ENCODE measurements at regions not wholly inside any gene's neighbourhood (a gene's known extent, or its start where the extent isn't known, plus 50 kb on each side); places are given as distances from the start of the nearest gene placed in this dataset.

DNA sequence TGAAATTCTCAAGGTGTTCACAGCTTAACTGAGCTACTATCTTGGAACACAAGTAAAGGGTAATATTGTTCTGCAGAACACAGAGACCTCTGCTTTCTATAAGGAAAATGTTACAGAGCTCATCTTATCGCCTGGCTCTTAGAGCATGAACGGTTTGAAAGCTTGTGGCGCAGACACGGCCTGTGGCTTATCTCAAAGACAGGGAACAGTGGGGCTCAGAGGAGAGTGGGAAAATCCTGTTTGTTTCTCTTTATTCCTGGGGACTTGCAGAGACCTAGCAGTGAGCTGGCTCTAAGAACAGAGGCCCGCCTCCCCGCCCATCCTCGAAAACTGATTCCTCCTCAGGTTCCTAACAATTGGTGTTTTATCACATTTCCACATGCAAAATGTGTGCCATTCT, 131.7 kb downstream of the EMX2 start:
- FAIRE-seq = no peak

DNA sequence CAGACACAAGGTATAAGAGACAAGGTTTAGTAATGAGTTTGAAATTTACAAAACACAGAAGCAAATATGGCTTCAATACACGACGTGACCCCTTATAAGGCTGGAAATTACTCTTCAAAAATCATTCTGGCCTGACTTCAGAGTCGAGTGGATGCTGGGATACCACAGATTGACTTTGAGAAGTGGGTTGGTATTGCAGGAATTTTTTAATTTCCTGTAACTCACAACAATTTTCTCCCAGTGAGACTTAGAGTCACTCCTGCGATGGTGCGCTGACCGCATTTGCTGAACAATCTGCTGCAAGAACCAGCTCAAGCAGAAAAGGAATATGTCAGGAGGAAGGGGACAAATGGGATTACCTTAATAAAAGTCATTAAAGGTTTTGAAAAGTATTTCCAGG, 132.1 kb downstream of the EMX2 start:
- FAIRE-seq = no peak

DNA sequence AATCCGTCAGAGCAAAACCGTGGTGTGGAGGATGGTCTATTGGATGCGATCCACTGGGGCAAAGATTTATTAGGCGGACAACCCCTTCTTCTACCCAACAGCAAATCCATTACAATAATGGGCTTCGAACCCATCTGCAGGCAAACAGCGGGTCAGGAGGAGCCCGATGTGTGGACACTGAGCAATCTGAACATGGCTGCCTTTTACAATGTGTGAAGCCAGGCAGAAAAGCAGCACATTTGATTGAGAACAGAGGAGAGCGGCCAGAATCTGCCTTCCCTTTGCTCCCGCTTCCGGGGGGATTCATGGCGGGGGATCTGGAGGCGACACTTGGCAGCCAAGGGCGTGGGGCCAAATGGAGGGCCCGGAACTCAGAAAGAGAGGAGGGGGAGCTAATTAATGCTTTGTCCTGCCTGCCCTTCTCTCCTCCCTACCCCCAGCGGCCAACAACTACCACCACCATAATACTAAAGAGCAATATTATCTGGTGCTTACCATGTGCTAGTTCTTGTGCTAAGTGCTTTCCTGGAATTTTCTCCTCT, 133.0 kb downstream of the EMX2 start:
- FAIRE-seq = no peak

DNA sequence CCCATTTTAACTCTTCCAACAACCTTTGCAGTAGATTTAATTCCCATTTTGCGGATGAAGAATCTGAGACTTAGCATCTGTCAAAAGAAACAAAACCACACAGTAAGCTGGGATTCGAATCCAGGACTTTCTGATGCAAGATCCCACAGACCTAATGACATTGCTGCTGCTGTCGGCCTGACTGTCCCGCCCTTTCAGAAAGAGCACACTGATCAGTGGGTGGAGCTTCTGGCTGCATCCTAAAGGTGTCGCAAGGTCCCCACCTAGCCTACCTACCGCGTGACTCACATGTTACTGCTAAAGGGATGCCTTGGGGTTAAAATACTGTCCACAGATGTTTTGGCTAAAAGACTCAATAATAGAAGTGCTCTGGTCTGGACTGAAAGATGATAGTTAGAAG, 134.7 kb downstream of the EMX2 start:
- FAIRE-seq = no peak

DNA sequence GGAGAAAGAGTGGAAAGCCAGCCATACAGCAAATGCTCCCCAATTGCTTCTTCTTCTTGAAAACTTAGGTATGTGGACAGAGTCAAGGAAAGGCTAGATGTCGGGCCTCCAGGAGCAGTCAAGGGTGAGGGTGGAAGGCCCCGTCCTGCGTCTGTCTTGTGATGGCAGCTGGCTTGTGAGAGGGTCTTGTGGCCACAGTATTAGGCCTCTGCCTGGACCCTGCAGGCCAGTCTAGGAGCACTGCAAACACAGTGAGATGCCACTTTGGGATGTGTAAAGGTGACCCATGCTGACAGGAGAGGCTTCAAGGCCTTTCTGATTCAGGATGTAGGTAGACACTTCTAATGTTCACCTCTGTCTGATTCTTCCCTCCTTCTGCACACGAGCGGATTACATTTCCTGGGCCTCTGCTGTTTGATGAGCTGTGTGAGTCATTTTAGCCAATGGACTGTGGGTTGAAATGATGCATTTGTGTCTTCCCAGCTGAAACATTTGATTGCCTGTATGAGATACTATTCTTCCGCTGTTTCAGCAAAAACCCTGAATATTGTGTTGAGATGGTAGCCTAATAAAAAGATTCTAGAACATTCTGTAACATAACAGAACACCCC, 135.4 kb downstream of the EMX2 start:
- no peak for FAIRE-seq

DNA sequence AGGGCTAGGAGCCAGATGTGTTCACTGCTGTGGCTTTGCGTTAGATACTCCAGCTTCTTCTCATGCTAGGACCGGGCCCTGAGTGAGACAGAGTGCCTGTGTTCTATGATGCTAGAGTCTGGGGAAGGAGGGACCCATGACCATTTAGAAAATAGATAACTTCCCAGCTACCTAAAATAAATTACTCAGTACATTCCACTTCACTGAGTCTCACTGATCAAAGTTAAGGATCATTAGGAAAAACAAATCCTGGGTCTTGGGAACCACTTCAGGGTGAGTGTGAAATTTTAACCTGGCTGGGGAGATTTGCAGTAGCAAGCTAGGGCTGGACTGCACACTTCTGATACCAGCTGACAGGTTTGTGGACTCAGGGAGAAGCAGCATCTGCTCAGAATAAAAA, 138.1 kb downstream of the EMX2 start:
- no peak for FAIRE-seq

DNA sequence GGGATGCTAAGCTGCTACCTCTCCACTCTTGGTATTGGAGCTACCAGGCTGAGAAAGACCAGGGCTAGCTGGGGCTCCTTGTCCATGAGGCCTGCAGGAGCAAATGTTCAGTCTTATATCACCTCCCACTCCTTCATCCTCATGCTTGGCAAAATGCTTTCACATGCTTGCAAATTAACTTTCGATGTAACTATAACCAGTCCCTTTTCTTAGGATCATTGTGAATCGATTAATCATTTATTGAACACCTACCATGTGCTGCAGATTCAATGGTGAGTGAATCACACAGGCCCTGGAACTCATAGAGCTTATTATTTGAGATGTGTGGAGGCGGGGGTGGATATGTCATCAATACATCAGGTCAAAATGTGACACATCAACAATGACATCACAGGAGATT, 138.6 kb downstream of the EMX2 start:
- FAIRE-seq = no peak

DNA sequence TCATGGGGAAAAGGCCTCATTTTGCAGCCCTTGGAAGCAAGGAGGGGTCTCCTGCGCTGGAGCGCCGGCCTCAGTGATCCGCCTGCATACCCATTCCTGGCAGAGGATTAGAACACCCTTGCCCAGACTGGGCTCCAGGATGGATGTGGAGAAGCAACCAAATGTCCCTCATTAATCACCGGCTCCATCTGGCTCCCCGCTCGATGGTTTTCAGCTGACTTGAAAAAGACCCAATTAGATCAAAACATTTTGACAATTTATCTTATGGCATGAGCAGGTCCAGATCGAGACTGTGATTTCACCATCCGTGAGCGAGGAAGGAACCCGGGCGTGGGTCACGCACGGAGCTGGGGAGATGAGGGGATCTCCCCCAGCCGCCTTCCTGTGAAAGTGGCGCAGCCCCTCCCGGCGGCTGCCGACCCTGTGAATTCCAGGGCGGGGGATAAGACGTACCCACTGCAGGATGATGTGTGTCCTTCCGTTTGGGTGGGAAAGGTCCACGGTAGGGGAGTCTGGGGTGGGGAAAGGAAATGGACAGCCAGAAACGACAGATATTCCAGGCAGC, 141.6 kb downstream of the EMX2 start:
- no peak for FAIRE-seq

DNA sequence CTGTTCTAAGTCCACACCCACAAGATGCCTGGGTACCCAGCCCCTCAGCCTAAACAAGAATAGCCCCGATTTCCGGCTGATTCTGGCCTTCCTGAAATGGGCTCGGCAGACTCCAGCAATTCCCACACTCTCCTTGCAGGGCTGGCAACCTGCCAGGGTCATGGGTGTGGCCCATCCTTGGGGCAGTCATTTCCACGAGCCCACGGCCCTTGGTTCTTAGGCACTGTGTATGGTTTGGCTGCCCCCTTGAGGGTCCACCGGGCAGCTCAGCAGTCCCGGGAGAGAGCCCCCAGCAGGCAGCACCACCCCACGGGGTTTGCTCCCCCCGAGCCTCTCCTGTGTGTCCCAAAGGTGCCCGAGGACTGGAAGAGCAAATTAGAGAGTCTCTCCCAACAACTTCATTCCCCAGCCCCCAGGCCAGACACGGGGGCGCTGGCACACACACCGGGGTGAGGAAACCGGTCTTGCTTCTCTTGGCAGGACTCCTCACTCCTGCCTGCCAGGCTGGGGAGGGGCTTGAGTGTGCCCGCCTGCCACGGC, 142.2 kb downstream of the EMX2 start:
- FAIRE-seq = no peak

DNA sequence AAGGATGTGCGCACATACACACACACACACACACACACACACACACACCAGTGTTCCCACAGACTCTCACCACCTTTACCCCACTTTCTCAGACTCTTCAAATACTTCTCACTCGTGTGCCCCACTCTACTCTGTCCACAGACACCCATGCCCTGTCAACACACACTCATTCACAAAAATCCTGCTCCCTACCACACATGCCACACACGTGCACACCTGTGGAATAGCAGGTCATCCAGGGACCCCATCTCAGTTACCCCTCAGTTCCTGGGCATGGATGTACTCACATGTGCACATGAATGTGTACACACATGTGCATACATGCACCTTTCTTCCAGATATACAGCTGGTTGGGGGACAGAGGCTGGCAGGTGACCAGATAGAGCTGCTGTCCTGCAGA, 142.9 kb downstream of the EMX2 start:
- no peak for FAIRE-seq

DNA sequence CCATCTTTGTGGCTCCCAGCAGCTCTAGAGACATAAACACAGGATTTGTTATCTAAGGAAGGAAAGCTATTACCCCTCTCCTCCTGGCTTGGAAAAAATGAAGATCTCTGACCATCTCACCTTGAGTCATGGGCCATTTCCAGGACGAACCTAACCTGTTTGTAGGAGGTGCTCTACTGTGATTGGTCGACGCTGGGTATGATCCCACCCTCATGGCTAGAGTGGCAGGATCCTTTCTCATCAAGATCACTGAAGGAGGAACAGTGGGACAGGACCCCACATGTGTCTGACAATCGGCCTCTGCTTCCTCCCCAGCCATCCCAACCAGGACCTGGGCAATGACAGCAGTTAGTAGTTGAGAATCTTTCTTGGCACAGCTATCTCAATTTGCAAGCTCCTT, 144.1 kb downstream of the EMX2 start:
- no peak for FAIRE-seq

DNA sequence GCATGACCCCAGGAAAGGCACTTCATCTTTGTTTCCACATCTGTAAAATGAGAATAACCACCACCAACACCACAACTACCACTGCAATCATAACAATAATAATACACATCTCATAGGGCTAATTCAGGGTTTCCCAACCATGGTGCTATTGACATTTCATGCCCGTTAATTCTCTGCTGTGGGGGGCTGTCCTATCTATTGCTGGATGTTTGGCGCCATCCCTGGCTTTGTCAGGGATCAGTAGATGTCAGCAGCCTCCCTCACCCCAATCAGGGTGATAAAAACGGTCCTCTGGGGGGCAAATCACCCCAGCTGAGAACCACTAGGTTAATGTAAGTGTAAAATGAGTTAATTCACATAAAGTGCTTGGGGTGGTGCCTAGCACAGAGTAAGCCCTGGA, 145.8 kb downstream of the EMX2 start:
- no peak for FAIRE-seq

DNA sequence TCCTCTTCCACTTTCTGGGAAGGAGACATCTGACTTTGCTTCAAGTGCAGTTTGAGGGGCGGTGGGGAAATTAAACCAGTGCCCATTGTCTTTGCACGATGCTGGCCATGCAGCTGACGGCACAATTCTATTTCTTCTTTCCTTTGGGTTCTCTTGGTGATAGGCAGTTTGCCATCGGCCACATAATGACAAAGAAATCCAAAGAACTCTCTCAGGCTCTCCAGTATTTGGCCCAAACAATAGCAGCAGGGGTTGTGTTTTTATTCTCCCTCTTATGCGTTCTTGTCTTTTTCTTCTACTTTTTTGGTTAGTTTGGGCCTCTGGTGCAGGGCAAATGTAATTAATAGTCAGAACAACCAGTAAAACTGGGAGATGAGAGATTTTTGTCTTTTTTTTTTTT, 147.0 kb downstream of the EMX2 start:
- FAIRE-seq = no peak

DNA sequence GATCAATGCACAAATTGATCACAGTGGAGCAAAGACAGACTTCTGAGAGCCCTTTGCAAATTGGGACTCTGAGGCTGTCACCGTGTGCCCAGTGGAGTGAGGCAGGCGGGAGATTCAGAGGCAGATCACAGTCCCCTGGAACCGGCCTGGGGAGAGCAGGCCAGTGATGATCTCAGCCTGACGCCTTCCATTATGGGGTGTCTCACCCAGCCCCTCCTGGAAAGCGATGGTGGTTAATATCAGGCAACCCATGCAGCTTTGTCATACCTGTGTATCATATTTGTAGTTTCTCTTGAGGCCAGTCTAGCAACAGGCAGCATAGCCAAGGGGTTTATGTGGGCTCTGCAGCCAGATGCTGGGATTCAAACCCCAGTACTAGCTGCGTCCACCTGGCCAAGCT, 147.8 kb downstream of the EMX2 start:
- no peak for FAIRE-seq

DNA sequence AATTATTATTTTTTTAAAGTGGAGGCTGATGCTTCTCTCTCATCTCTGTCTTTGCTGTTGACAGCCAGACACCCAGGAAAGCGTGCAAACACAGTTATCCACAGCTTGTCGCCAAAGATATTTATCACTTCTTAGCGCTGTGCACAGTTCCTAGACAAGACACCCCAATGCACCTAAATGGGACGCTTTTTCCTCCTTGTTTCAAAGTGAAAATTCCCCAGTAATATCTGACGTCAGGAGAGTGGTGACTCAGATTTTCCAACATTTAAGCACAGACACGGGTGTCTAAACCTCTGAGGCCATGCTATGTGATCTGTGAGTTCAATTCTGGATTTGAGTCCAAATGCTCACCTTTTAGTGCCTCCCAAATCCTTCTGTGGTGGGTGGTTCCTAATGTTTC, 151.6 kb downstream of the EMX2 start:
- no peak for FAIRE-seq

DNA sequence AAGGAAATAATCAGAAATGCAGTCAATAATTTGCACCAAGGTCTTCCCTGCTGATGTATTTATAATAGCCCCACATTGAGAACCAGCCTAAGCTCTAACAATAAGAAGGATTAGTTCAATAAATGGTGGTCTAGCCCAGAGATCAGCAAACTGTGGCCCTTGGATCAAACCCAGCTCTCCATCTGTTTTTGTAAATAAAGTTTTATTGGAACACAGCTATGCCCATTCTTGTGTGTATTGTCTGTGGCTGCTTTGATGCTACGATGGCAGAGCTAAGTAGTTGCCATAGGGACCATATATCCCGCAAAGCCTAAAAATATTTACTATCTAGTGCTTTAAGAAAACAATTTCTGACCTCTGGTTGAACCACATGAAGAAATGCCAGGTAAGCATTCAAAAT, 154.9 kb downstream of the EMX2 start:
- no peak for FAIRE-seq

DNA sequence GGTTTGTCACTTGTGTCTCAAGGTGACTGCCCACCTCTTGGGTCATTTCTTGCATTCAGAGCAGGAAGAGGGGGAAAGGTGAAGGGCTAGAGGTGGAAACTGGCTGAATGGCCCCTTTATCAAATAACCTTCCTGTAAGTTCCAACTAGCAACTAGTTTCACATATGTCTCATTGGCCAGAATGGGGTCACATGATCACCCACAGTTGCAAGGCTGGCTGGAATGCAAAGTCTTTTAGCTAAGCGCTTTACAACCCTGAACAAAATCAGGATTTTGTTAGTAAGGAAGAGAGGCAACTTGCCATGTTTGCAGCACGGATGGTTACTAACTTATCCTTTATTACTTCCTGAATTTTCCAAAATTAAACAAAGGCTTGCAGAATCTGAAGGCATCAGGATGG, 156.3 kb downstream of the EMX2 start:
- no peak for FAIRE-seq

DNA sequence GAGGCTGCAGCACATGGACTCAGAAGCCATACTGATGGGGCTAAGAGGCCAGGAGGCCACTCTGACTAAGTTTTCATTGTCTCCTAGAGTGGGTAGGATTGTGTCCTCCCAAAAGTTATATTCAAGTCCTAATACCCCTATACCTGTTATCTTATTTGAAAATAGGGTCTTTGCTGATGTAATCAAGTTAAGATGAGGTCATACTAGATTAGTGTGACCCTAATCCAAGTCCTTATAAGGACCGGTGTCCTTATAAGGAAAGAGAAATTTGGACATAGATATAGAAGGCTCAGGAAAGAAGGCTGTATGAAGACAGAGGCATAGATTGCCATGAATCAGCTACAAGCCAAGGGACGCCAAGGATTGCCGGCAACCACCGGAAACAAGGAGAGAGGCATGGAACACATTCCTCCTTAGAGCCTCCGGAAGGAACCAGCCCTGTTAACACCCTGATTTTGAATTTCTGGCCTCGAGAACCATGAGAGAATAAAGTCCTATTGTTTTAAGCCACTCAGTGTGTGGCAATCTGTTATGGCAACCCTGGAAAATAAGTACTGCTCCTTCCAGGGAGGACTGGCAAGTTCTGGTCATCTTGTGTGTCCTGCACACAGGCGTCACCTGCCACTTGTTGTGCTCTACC, 157.0 kb downstream of the EMX2 start:
- no peak for FAIRE-seq

DNA sequence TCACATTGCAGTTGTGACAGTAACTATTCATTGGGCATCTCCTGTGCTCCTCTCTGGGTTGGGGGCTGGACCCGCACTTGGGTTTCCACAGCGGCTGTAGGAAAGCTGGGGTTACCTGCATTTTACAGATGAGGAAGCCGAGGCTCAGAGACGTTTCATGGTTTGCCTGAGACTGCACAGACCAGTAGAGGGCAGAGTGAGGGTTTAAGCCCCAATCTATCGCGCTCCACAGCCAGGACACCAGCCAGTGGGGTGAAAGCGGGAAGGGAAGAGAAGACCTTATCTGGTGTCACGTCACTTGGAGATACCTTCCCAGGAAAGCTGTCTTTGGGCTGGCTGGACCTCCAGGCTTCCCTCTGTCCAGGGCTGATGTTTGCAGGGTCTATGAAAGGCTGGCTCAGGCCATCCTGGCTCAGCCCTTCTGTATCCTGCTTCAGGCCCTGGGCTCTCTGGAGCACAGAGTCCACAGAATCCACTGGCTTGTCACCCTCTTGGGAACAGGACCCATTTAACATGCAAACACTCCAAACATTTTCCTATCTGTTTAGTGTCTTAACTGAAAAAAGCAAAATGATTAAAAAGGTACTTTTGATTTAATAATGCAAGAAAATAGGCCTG, 167.7 kb downstream of the EMX2 start:
- no peak for FAIRE-seq

DNA sequence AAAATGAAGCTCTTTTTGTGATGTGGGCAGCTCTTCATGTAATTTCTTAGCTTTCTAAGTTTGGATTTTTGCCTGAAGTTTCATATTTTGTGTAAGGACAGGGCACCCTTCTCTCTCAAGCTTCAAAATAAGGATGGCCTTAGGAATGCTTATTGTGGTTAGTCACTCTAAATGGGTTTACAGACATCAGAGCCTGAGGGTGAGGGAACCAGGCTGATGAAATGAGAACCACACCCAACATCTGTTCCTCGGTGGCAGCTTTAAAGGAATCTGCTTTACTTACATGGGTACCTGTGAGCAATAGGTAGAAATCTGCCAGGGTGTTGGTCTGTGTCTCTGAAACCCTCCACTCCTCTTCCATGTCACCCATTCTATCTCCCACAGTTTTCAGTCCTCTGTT, 174.3 kb downstream of the EMX2 start:
- FAIRE-seq = no peak

DNA sequence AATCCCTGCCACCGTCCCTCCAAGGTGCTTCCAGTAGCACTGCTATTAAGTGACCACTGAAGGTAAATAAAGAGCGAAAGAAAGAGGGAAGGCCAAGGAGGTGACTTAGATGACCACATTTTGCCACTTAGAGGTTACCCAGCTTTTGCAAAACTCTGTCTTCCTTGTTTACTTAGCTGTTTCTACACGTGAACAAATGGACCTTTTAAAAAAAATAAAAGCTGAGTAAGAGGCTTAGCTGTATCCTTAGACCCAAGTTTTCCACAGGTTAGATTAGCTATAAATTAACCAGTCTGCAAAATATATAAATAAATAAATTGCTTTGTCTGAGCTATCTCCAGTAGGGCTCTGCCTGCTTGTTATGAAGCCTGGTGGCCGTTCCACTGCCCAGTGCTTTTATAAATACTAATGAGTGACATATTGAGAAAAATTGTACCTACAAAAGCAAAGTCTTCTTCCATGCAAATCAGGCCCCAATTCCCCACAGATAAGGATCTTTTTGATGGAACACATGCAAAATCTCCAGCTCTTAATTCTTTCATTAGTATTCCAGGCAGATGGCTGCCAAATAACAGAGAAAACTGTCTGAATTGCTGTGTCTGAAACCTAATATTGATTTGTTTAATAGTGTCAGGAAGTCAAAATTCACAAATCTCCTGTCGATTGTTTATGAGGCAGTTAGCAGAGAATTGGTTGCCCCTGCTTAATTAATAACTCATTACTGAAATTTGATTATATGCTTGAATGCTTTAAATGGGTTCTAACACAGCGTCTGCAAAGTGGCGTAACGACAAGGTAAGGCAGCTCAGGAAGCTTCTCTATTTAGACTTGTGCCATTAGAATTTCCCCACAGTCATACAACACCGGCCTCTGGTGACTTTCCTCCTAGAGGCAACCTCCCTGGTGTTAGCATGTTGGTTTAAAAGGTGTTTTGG, 176.7 kb downstream of the EMX2 start:
- FAIRE-seq = no peak

DNA sequence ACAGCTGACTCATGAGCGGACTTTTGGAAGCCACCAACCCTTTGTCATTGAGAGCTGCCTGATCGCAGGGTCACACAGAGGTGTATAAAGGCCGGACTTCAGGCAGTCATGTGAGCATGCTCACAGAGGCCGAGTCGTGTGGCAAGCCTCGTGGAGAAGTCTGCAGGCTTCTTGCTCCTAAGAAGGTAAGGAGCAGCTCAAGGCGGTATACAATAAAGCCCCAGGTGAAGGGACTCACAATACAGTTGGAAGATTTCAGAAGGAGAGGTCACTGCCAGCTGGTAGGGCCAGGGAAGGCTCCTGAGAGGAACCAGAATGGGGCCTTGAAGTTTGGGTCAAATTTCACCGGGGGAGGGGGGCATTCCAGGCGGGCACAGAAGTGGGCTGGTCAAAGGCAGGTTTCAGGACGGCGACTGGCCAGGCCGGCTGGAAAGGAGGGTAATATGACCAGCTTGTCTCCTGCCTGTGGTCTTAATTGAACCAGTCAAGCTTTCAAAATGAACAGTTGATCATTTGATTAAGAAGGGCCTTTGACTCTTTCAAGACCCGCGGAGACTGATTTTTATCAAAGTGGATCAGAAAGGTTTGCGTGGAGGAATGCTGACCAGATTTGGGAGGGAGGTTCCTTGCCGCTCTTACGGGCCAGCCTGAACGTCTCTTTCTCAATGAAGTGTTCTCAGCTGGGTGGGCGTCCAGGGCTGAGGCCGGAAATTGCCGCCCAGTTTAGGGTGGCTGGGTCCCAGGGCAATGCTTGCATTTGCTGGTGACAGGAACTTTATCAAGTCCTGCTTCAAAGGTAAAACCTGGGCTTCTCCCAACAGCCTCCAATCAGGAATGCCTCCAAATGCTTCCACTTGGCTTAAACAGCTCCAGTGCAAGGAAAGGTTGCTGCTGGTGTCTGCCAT, 178.6 kb downstream of the EMX2 start:
- FAIRE-seq = no peak
